ENCODE measurements at regions not wholly inside any gene's neighbourhood (a gene's known extent, or its start where the extent isn't known, plus 50 kb on each side); places are given as distances from the start of the nearest gene placed in this dataset.

DNA sequence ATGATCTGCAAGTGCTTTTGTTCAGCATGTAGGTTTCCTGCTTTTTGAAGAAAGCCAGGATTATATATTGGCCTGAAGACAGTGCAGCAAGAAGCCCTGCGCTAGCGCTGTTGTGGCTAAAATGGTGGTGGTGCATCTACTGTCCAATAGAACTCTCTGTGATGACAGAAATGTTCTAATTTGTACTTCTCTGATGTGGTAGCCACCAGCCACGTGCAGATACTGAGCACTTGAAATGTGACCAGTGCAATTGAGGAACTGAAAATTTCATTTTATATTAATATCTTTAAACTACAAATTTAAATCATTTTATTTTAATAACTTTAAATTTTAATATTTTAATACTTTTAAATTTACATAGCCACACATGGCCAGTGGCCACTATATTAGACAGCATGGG lies 73.0 kb upstream of the PAX6 start:
- peaks cover 14% of the 10 kb centered on the region for H3K27me3 ChIP-seq (ENCODE audit: insufficient read depth, low read length)
- H3K9me3 ChIP-seq (ENCODE audit: low read depth, low read length): no peaks in the 10 kb centered on the region
- no peak overlapping the region for H3K4me2 ChIP-seq (ENCODE audit: insufficient read depth, low read length)
- DNase-seq (ENCODE audit: insufficient read length, low spot score, missing footprints): no peak
- no peak overlapping the region for H3K27ac ChIP-seq (ENCODE audit: low read depth, low read length)
- TF ChIP-seq, protein P1, sequence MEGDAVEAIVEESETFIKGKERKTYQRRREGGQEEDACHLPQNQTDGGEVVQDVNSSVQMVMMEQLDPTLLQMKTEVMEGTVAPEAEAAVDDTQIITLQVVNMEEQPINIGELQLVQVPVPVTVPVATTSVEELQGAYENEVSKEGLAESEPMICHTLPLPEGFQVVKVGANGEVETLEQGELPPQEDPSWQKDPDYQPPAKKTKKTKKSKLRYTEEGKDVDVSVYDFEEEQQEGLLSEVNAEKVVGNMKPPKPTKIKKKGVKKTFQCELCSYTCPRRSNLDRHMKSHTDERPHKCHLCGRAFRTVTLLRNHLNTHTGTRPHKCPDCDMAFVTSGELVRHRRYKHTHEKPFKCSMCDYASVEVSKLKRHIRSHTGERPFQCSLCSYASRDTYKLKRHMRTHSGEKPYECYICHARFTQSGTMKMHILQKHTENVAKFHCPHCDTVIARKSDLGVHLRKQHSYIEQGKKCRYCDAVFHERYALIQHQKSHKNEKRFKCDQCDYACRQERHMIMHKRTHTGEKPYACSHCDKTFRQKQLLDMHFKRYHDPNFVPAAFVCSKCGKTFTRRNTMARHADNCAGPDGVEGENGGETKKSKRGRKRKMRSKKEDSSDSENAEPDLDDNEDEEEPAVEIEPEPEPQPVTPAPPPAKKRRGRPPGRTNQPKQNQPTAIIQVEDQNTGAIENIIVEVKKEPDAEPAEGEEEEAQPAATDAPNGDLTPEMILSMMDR (IDR thresholded peaks at IDR 0.05; ENCODE audit: extremely low read depth, low read depth, low read length): no peak
- H3K79me2 ChIP-seq (ENCODE audit: insufficient read depth, low read length): no peaks in the 10 kb centered on the region
- no peak overlapping the region for H3K4me3 ChIP-seq (ENCODE audit: insufficient read depth, low read length)
- no peak overlapping the region for H2AFZ ChIP-seq (ENCODE audit: low read length)
- H4K20me1 ChIP-seq (ENCODE audit: insufficient read depth, low read length): no peaks in the 10 kb centered on the region
- no peaks in the 10 kb centered on the region for H3K4me1 ChIP-seq (ENCODE audit: insufficient read depth, low read length)
- no peaks in the 10 kb centered on the region for H3K36me3 ChIP-seq (ENCODE audit: insufficient read depth, low read length)

DNA sequence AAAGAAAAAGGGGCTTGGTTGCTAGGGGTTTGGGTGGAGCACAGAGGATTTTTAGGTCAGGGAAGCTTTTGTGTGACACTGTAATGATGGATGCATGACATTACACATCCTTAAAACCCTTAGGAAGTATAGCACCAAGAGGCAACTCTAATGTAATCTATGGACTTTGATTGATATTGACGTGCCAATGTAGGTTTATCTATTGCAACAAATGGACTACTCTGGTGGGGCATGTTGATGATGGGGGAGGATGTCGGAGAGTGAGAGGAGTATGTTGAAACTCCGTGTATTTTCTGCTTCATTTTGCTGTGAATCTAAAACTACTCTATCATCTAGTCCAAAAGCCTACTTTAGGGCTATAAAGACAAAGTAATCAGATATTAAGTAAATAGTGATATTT lies 72.3 kb upstream of the PAX6 start:
- TF ChIP-seq, protein P1 (IDR thresholded peaks at IDR 0.05; ENCODE audit: extremely low read depth, low read depth, low read length): no peak
- Histone ChIP-seq H3K4me2 (ENCODE audit: insufficient read depth, low read length) (no peak overlapping the region), H2AFZ (ENCODE audit: low read length) (no peak overlapping the region)

DNA sequence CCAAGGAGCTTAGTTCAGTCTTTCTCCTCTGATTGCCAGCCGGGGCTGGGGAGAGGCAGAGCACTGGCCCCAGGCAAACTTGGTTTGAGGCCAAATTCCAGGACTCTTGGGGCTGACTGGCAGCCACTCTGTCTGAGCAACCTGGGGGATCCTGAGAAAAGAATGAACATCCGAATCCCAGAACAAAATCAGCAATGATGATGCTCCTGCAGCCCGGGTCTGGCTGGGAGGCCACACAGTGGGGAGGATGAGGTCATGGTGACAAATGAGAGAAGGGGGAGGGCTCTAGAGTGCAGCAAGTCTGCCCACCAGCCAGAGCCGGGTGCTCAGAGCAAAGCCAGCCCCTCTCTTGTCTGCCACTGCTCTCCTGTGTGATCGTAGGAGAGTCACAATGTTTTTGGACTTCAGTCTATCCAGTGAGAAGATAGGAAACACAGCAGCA lies 71.8 kb upstream of the PAX6 start:
- no peak overlapping the region for H3K27ac ChIP-seq (ENCODE audit: low read depth, low read length)
- H3K4me2 ChIP-seq (ENCODE audit: insufficient read depth, low read length): no peak overlapping the region
- DNase-seq (ENCODE audit: insufficient read length, low spot score, missing footprints): no peak
- H3K79me2 ChIP-seq (ENCODE audit: insufficient read depth, low read length): no peaks in the 10 kb centered on the region
- H3K4me1 ChIP-seq (ENCODE audit: insufficient read depth, low read length): no peaks in the 10 kb centered on the region
- no peak overlapping the region for H2AFZ ChIP-seq (ENCODE audit: low read length)
- H3K9me3 ChIP-seq (ENCODE audit: low read depth, low read length): no peaks in the 10 kb centered on the region
- TF ChIP-seq, protein P1 (IDR thresholded peaks at IDR 0.05; ENCODE audit: extremely low read depth, low read depth, low read length): no peak
- no peaks in the 10 kb centered on the region for H3K36me3 ChIP-seq (ENCODE audit: insufficient read depth, low read length)
- H4K20me1 ChIP-seq (ENCODE audit: insufficient read depth, low read length): no peaks in the 10 kb centered on the region
- no peak overlapping the region for H3K4me3 ChIP-seq (ENCODE audit: insufficient read depth, low read length)
- peaks cover 9% of the 10 kb centered on the region for H3K27me3 ChIP-seq (ENCODE audit: insufficient read depth, low read length)

More for the DNA sequence above, 72.3 kb upstream of the PAX6 start:
- Histone ChIP-seq H4K20me1 (ENCODE audit: insufficient read depth, low read length) (no peaks in the 10 kb centered on the region), H3K4me3 (ENCODE audit: insufficient read depth, low read length) (no peak overlapping the region), H3K27ac (ENCODE audit: low read depth, low read length) (no peak overlapping the region), H3K36me3 (ENCODE audit: insufficient read depth, low read length) (no peaks in the 10 kb centered on the region), H3K9me3 (ENCODE audit: low read depth, low read length) (no peaks in the 10 kb centered on the region), H3K4me1 (ENCODE audit: insufficient read depth, low read length) (no peaks in the 10 kb centered on the region), H3K79me2 (ENCODE audit: insufficient read depth, low read length) (no peaks in the 10 kb centered on the region), H3K27me3 (ENCODE audit: insufficient read depth, low read length) (peaks cover 9% of the 10 kb centered on the region)
- no peak for DNase-seq (ENCODE audit: insufficient read length, low spot score, missing footprints)

DNA sequence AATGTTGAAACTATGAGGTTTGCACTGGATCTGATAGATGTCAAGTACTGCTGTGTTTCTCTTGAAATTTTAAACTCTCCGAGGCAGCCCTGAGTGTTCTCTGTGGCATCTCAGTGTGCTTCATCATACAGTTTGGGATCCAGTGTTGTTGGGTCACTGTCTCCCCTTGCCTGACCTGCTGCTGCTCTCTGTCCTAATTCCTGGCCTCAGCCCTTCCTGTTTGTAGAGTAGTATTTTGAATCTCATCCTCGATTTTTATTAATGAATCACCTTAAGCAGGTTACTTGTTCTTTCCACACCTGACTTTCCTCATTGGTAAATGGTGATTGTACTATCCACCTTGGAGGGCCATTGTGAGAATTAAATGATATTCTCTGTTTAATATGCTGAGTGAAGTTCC lies 70.7 kb upstream of the PAX6 start:
- H3K27me3 ChIP-seq (ENCODE audit: insufficient read depth, low read length): peaks cover 10% of the 10 kb centered on the region
- no peaks in the 10 kb centered on the region for H4K20me1 ChIP-seq (ENCODE audit: insufficient read depth, low read length)
- TF ChIP-seq, protein P1 (IDR thresholded peaks at IDR 0.05; ENCODE audit: extremely low read depth, low read depth, low read length): no peak
- no peak overlapping the region for H3K4me3 ChIP-seq (ENCODE audit: insufficient read depth, low read length)
- no peak overlapping the region for H3K4me2 ChIP-seq (ENCODE audit: insufficient read depth, low read length)
- H2AFZ ChIP-seq (ENCODE audit: low read length): no peak overlapping the region
- no peaks in the 10 kb centered on the region for H3K4me1 ChIP-seq (ENCODE audit: insufficient read depth, low read length)
- no peaks in the 10 kb centered on the region for H3K36me3 ChIP-seq (ENCODE audit: insufficient read depth, low read length)
- no peaks in the 10 kb centered on the region for H3K79me2 ChIP-seq (ENCODE audit: insufficient read depth, low read length)
- no peak overlapping the region for H3K27ac ChIP-seq (ENCODE audit: low read depth, low read length)
- H3K9me3 ChIP-seq (ENCODE audit: low read depth, low read length): no peaks in the 10 kb centered on the region
- no peak for DNase-seq (ENCODE audit: insufficient read length, low spot score, missing footprints)

All from osteoblast (primary cell).